GM18499 (cell line): ENCODE measurements at regions not wholly inside any gene's neighbourhood (a gene's known extent, or its start where the extent isn't known, plus 50 kb on each side); places are given as distances from the start of the nearest gene placed in this dataset.

Experiments used
- ATAC-seq: cut with Tn5 transposase; IDR thresholded peaks from one replicate; pipeline ENCODE4 v1.9.1; 2021; ENCODE audit warnings: moderate number of reproducible peaks; ENCODE audit not compliant: insufficient read depth, unreplicated experiment

GRCh38 chr11:93073508-93074280 lies 104.2 kb downstream of the MTNR1B start:
- no peak for ATAC-seq

- ATAC-seq = no peak
Measured at GRCh38 chr11:93074352-93074751, 104.9 kb downstream of the MTNR1B start.

- no peak for ATAC-seq
Measured at GRCh38 chr11:93075782-93076181, 106.3 kb downstream of the MTNR1B start.

GRCh38 chr11:93080146-93080759 lies 110.8 kb downstream of the MTNR1B start:
- no peak for ATAC-seq

GRCh38 chr11:93081694-93082093 lies 112.2 kb downstream of the MTNR1B start:
- no peak for ATAC-seq

GRCh38 chr11:93082900-93083299 lies 113.4 kb downstream of the MTNR1B start:
- ATAC-seq = no peak

GRCh38 chr11:93084727-93085505 lies 112.9 kb downstream of the SLC36A4 start:
- ATAC-seq = no peak

GRCh38 chr11:93089474-93090102 lies 108.2 kb downstream of the SLC36A4 start:
- no peak for ATAC-seq
